IMR-90 (cell line): ENCODE measurements at regions not wholly inside any gene's neighbourhood (a gene's known extent, or its start where the extent isn't known, plus 50 kb on each side); places are given as distances from the start of the nearest gene placed in this dataset.

ENCODE experiments used
- ATAC-seq: fragments of 200-7000 bp; cut with Tn5 transposase; 2 replicates; pipeline ENCODE4 v1.9.1; 2020; ENCODE audit warnings: low read depth, mild to moderate bottlenecking, moderate library complexity
- BruUV-seq: library from RNA; stranded (reverse); fragments of 400-500 nt; replicated peaks from 2 replicates; lab custom pipeline; 2021; lab: Mats Ljungman, UMichigan
- CTCF ChIA-PET: fragments of 300-600 bp; formaldehyde crosslinking; extraction: SDS; loops from one replicate; lab custom pipeline; 2021; ENCODE audit warnings: antibody characterized with exemption; lab: Yijun Ruan, JAX
- POLR2A ChIA-PET: fragments of 300-600 bp; sonication (Branson Sonifier 250); formaldehyde crosslinking; loops from one replicate; lab custom pipeline; 2022; ENCODE audit warnings: antibody characterized with exemption; ENCODE audit not compliant: unreplicated experiment; lab: Charles Lee
- DNase-seq: peaks from one replicate; pipeline ENCODE4 v3.0.0; 2013
- H2AFZ ChIP-seq: replicated peaks from 2 replicates; pipeline ENCODE3; 2013; ENCODE audit warnings: low read length, mild to moderate bottlenecking; ENCODE audit not compliant: poor library complexity
- H2AK5ac ChIP-seq: 2 replicates; pipeline ENCODE4 v1.6.1; 2013; ENCODE audit warnings: low read depth, low read length, inconsistent platforms
- H2AK9ac ChIP-seq: replicated peaks from 2 replicates; pipeline ENCODE3; 2013; ENCODE audit warnings: mild to moderate bottlenecking, low read depth, low read length, moderate library complexity; ENCODE audit not compliant: poor library complexity
- H2BK120ac ChIP-seq: 2 replicates; pipeline ENCODE4 v1.6.1; 2013; ENCODE audit warnings: low read depth, low read length, inconsistent platforms
- H2BK15ac ChIP-seq: 3 replicates; pipeline ENCODE4 v1.6.1; 2013; ENCODE audit warnings: low read depth, low read length, inconsistent platforms
- H2BK20ac ChIP-seq: 2 replicates; pipeline ENCODE4 v1.6.1; 2013; ENCODE audit warnings: low read depth, mild to moderate bottlenecking, inconsistent platforms, low read length, moderate library complexity
- H2BK5ac ChIP-seq: 2 replicates; pipeline ENCODE4 v1.6.1; 2013; ENCODE audit warnings: mild to moderate bottlenecking, low read depth, low read length, inconsistent platforms; ENCODE audit not compliant: poor library complexity, severe bottlenecking
- H3K14ac ChIP-seq: replicated peaks from 2 replicates; pipeline ENCODE4 v1.6.1; 2013; ENCODE audit warnings: low read depth, low read length, inconsistent platforms
- H3K18ac ChIP-seq: 2 replicates; pipeline ENCODE4 v1.6.1; 2013; ENCODE audit warnings: low read depth, low read length, control low read depth
- H3K23ac ChIP-seq: 2 replicates; pipeline ENCODE4 v1.6.1; 2013; ENCODE audit warnings: low read depth, low read length, inconsistent platforms
- H3K27ac ChIP-seq: 2 replicates; pipeline ENCODE4 v1.5.1; 2013; ENCODE audit warnings: mild to moderate bottlenecking, control low read depth, low read length; ENCODE audit not compliant: insufficient read depth
- H3K27me3 ChIP-seq: 2 replicates; pipeline ENCODE4 v1.6.1; 2013; ENCODE audit warnings: low read length; ENCODE audit not compliant: control insufficient read depth, insufficient read depth
- H3K36me3 ChIP-seq: 2 replicates; pipeline ENCODE4 v1.6.1; 2013; ENCODE audit warnings: low read length, mixed read lengths; ENCODE audit not compliant: control insufficient read depth, insufficient read depth
- H3K4ac ChIP-seq: 2 replicates; pipeline ENCODE4 v1.6.1; 2013; ENCODE audit warnings: low read depth, low read length, inconsistent platforms
- H3K4me1 ChIP-seq: 2 replicates; pipeline ENCODE4 v1.6.1; 2013; ENCODE audit warnings: low read length, mixed read lengths; ENCODE audit not compliant: control insufficient read depth, insufficient read depth
- H3K4me2 ChIP-seq: 2 replicates; pipeline ENCODE4 v1.6.1; 2013; ENCODE audit warnings: low read depth, mild to moderate bottlenecking, control low read depth, low read length, moderate library complexity
- H3K4me3 ChIP-seq: 2 replicates; pipeline ENCODE4 v1.5.1; 2013; ENCODE audit warnings: low read depth, mild to moderate bottlenecking, control low read depth, low read length, moderate library complexity; ENCODE audit not compliant: insufficient read depth
- H3K56ac ChIP-seq: 2 replicates; pipeline ENCODE4 v1.6.1; 2013; ENCODE audit warnings: low read length, inconsistent platforms; ENCODE audit not compliant: insufficient read depth; ENCODE audit errors: extremely low read depth
- H3K79me1 ChIP-seq, 2 experiments: 2 replicates each; pipeline ENCODE4 v1.6.1; 2013; ENCODE audit warnings: low read length in 2 of 2, inconsistent platforms in 1 of 2, low read depth in 1 of 2
- H3K9ac ChIP-seq: 2 replicates; pipeline ENCODE4 v1.6.1; 2013; ENCODE audit warnings: low read depth, low read length, control low read depth
- H3K9me1 ChIP-seq: 2 replicates; pipeline ENCODE4 v1.6.1; 2013; ENCODE audit warnings: low read length, inconsistent platforms; ENCODE audit not compliant: insufficient read depth
- H3K9me3 ChIP-seq: 2 replicates; pipeline ENCODE4 v1.6.1; 2013; ENCODE audit warnings: low read length; ENCODE audit not compliant: control insufficient read depth, insufficient read depth
- H4K20me1 ChIP-seq: 2 replicates; pipeline ENCODE4 v1.6.1; 2013; ENCODE audit warnings: low read length, inconsistent platforms; ENCODE audit not compliant: insufficient read depth
- H4K5ac ChIP-seq: 2 replicates; pipeline ENCODE4 v1.6.1; 2013; ENCODE audit warnings: mild to moderate bottlenecking, low read depth, low read length, control low read depth
- H4K8ac ChIP-seq, 2 experiments: 2 replicates each; pipeline ENCODE4 v1.6.1; 2013; ENCODE audit warnings: low read depth in 2 of 2, low read length in 2 of 2, control low read depth in 1 of 2, inconsistent platforms in 1 of 2
- H4K91ac ChIP-seq: 2 replicates; pipeline ENCODE4 v1.6.1; 2013; ENCODE audit warnings: low read depth, low read length, inconsistent platforms; ENCODE audit not compliant: insufficient read depth
- BHLHE40 ChIP-seq: fragments of 150-350 bp; IDR thresholded peaks from 2 replicates; pipeline ENCODE4 v1.6.1; 2016; ENCODE audit warnings: mild to moderate bottlenecking, low read depth, low read length
- CEBPB ChIP-seq: IDR thresholded peaks from 2 replicates; pipeline ENCODE4 v1.6.1; 2012; ENCODE audit warnings: low read depth, low read length, improper control_type of control experiment
- CHD1 ChIP-seq: IDR thresholded peaks from 2 replicates; pipeline ENCODE4 v1.6.1; 2012; ENCODE audit warnings: low read depth, low read length, improper control_type of control experiment
- CTCF ChIP-seq: conservative IDR thresholded peaks from 2 replicates; pipeline ENCODE4 v1.5.1; 2012; ENCODE audit warnings: mild to moderate bottlenecking, low read depth, low read length, improper control_type of control experiment
- ELK1 ChIP-seq: fragments of 150-350 bp; IDR thresholded peaks from 2 replicates; pipeline ENCODE4 v1.6.1; 2016; ENCODE audit warnings: low read depth, mild to moderate bottlenecking, low read length, moderate library complexity, borderline replicate concordance
- FOS ChIP-seq: fragments of 150-350 bp; IDR thresholded peaks from 2 replicates; pipeline ENCODE4 v1.6.1; 2016; ENCODE audit warnings: low read depth, low read length
- MAFK ChIP-seq: IDR thresholded peaks from 2 replicates; pipeline ENCODE4 v1.6.1; 2012; ENCODE audit warnings: low read depth, low read length, improper control_type of control experiment
- MAZ ChIP-seq: IDR thresholded peaks from 2 replicates; pipeline ENCODE4 v1.6.1; 2012; ENCODE audit warnings: low read depth, mild to moderate bottlenecking, low read length, improper control_type of control experiment, moderate library complexity, borderline replicate concordance
- NFE2L2 ChIP-seq: fragments of 150-350 bp; IDR thresholded peaks from 2 replicates; pipeline ENCODE4 v1.6.1; 2016; ENCODE audit warnings: low read depth, mild to moderate bottlenecking, low read length
- RAD21 ChIP-seq: IDR thresholded peaks from 2 replicates; pipeline ENCODE4 v1.6.1; 2012; ENCODE audit warnings: low read length, improper control_type of control experiment
- RCOR1 ChIP-seq: IDR thresholded peaks from 2 replicates; pipeline ENCODE4 v1.6.1; 2012; ENCODE audit warnings: mild to moderate bottlenecking, low read length, improper control_type of control experiment; ENCODE audit not compliant: insufficient replicate concordance
- RFX5 ChIP-seq: IDR thresholded peaks from 2 replicates; pipeline ENCODE4 v1.8.0; 2012; ENCODE audit warnings: low read depth, mild to moderate bottlenecking, low read length, moderate library complexity
- SMC3 ChIP-seq: fragments of 150-350 bp; IDR thresholded peaks from 2 replicates; pipeline ENCODE4 v1.6.1; 2016; ENCODE audit warnings: low read depth, mild to moderate bottlenecking, antibody characterized with exemption, low read length, moderate library complexity
- USF2 ChIP-seq: fragments of 150-350 bp; IDR thresholded peaks from 2 replicates; pipeline ENCODE4 v1.6.1; 2017; ENCODE audit warnings: mild to moderate bottlenecking, antibody characterized with exemption, low read length, low read depth
- WGBS, 2 experiments: methylation state at CpG; one replicate each; pipeline versions ENCODE4 v1.1.5 to v1.1.7; 2013; ENCODE audit warnings: missing lambda C conversion rate in 2 of 2; ENCODE audit not compliant: insufficient read length in 1 of 2; ENCODE audit errors: extremely low coverage in 2 of 2; 5-methylcytosine and 5-hydroxymethylcytosine counted together
- dilution Hi-C: fragments of 300-500 bp; cut with HindIII; formaldehyde crosslinking; loops from one replicate; pipeline ENCODE4 v1.14.3; 2018; ENCODE audit warnings: low sequenced_read_pairs; ENCODE audit not compliant: unreplicated experiment
- in situ Hi-C: fragments of 300-500 bp; cut with MboI; formaldehyde crosslinking; loops from 3 replicates; pipeline ENCODE4 v1.14.3; 2019; ENCODE audit warnings: low sequenced_read_pairs, inconsistent platforms, mixed read lengths
- intact Hi-C: fragments of 100-400 bp; cut with micrococcal nuclease; formaldehyde crosslinking; loops from 2 replicates; pipeline ENCODE4 v1.10.0; 2022

- no peak overlapping the region for H2AK9ac ChIP-seq
- dilution Hi-C loops: no loop called here
- H3K4me1 ChIP-seq: no peaks in the 10 kb centered on the region
- peaks cover 9% of the 10 kb centered on the region for H3K27me3 ChIP-seq
- H3K27ac ChIP-seq: no peak overlapping the region
- no peak overlapping the region for H4K91ac ChIP-seq
- no peak overlapping the region for H2BK20ac ChIP-seq
- no peak overlapping the region for H3K56ac ChIP-seq
- intact Hi-C loops: no loop called here
- H3K4me3 ChIP-seq: no peak overlapping the region
- no CpG with 5 or more reads among the region's 6 CpGs for WGBS, 2 experiments
- no peak overlapping the region for H2AFZ ChIP-seq
- ChIA-PET POLR2A (no interaction called here), CTCF (no interaction called here)
- no peak overlapping the region for H3K18ac ChIP-seq
- no TSS peak for BruUV-seq
- no peak overlapping the region for H3K4me2 ChIP-seq
- no peaks in the 10 kb centered on the region for H3K9me1 ChIP-seq
- H2BK5ac ChIP-seq: no peak overlapping the region
- H2BK120ac ChIP-seq: no peak overlapping the region
- DNase-seq (no peak), ATAC-seq (no peak)
- no peak overlapping the region for H3K14ac ChIP-seq
- no peaks in the 10 kb centered on the region for H3K79me1 ChIP-seq
- H4K5ac ChIP-seq: no peak overlapping the region
- no peaks in the 10 kb centered on the region for H3K36me3 ChIP-seq
- H3K9ac ChIP-seq: no peak overlapping the region
- H4K20me1 ChIP-seq: no peaks in the 10 kb centered on the region
- H2BK15ac ChIP-seq: no peak overlapping the region
- no peak for TF ChIP-seq RCOR1
- no peak for TF ChIP-seq CTCF
- no peak for TF ChIP-seq CHD1
- TF ChIP-seq NFE2L2: no peak
- no peak for TF ChIP-seq MAFK
- no peak for TF ChIP-seq SMC3
- no peak for TF ChIP-seq RFX5
- no peak for TF ChIP-seq MAZ
- TF ChIP-seq ELK1: no peak
- no peak for TF ChIP-seq FOS
- TF ChIP-seq CEBPB: no peak
- no peak for TF ChIP-seq USF2
- no peak for TF ChIP-seq BHLHE40
- TF ChIP-seq RAD21: no peak
- H4K8ac ChIP-seq: no peak overlapping the region
- H2AK5ac ChIP-seq: no peak overlapping the region
- H3K23ac ChIP-seq: no peak overlapping the region
- H3K9me3 ChIP-seq: no peaks in the 10 kb centered on the region
- in situ Hi-C loops: no loop called here
- H3K4ac ChIP-seq: no peak overlapping the region
These were observed 109.0 kb upstream of the TWIST2 start for GRCh38 chr2:238738917-238739316.
